Neuronal stem cell (in vitro differentiated cells): ENCODE measurements at regions not wholly inside any gene's neighbourhood (a gene's known extent, or its start where the extent isn't known, plus 50 kb on each side); places are given as distances from the start of the nearest gene placed in this dataset.

Experiments used
- DNase-seq: peaks from one replicate; pipeline ENCODE4 v3.0.0-alpha.2; 2013; ENCODE audit warnings: low spot score
- H2AFZ ChIP-seq: one replicate; pipeline ENCODE4 v1.6.1; 2013; ENCODE audit warnings: mild to moderate bottlenecking, low read length, inconsistent platforms
- H2AK5ac ChIP-seq: 2 replicates; pipeline ENCODE4 v1.6.1; 2013; ENCODE audit warnings: low read depth, mild to moderate bottlenecking, inconsistent platforms, low read length, moderate library complexity, mixed read lengths
- H2BK120ac ChIP-seq: 2 replicates; pipeline ENCODE4 v1.6.1; 2013; ENCODE audit warnings: low read depth, mild to moderate bottlenecking, inconsistent platforms, low read length, moderate library complexity, mixed read lengths
- H2BK12ac ChIP-seq: one replicate; pipeline ENCODE4 v1.6.1; 2013; ENCODE audit warnings: low read length, inconsistent platforms
- H2BK15ac ChIP-seq: 2 replicates; pipeline ENCODE4 v1.6.1; 2013; ENCODE audit warnings: mild to moderate bottlenecking, low read length, inconsistent platforms, mixed read lengths
- H2BK5ac ChIP-seq: one replicate; pipeline ENCODE4 v1.6.1; 2013; ENCODE audit warnings: inconsistent platforms, mild to moderate bottlenecking, low read length, moderate library complexity
- H3K14ac ChIP-seq: one replicate; pipeline ENCODE4 v1.6.1; 2013; ENCODE audit warnings: low read length, inconsistent platforms
- H3K18ac ChIP-seq: 2 replicates; pipeline ENCODE4 v1.6.1; 2013; ENCODE audit warnings: low read length, inconsistent platforms
- H3K23ac ChIP-seq: 2 replicates; pipeline ENCODE4 v1.6.1; 2013; ENCODE audit warnings: low read depth, mild to moderate bottlenecking, mixed read lengths, low read length, inconsistent platforms; ENCODE audit not compliant: poor library complexity
- H3K27ac ChIP-seq: replicated peaks from 3 replicates; pipeline ENCODE4 v1.5.1; 2013; ENCODE audit warnings: low read length, inconsistent platforms
- H3K27me3 ChIP-seq, 3 experiments: 2 replicates each; pipeline ENCODE4 v1.6.1; 2013; ENCODE audit warnings: low read length in 3 of 3, mild to moderate bottlenecking in 2 of 3, inconsistent platforms in 1 of 3, low read depth in 1 of 3, mixed read lengths in 1 of 3, moderate library complexity in 1 of 3; ENCODE audit not compliant: control insufficient read depth in 3 of 3, insufficient read depth in 3 of 3
- H3K36me3 ChIP-seq, 2 donors: replicated peaks in 1 of 2; 2 replicates each; pipeline ENCODE4 v1.6.1; 2013; ENCODE audit warnings: low read length in 2 of 2; ENCODE audit not compliant: control insufficient read depth in 2 of 2, insufficient read depth in 2 of 2
- H3K4ac ChIP-seq: 2 replicates; pipeline ENCODE4 v1.6.1; 2013; ENCODE audit warnings: inconsistent platforms, mild to moderate bottlenecking, low read length, moderate library complexity
- H3K4me1 ChIP-seq, 2 donors: 1 replicate in 1 of 2; 2 replicates in 1 of 2; pipeline ENCODE4 v1.6.1; 2013; ENCODE audit warnings: low read length in 2 of 2, low read depth in 1 of 2; ENCODE audit not compliant: control insufficient read depth in 2 of 2, insufficient read depth in 1 of 2
- H3K4me2 ChIP-seq: one replicate; pipeline ENCODE4 v1.6.1; 2013; ENCODE audit warnings: mild to moderate bottlenecking, low read length, inconsistent platforms; ENCODE audit not compliant: insufficient read depth, poor library complexity, severe bottlenecking
- H3K4me3 ChIP-seq, 2 donors: 2 replicates each; pipeline ENCODE4 v1.5.1; 2013; ENCODE audit warnings: low read length in 2 of 2, mild to moderate bottlenecking in 2 of 2, inconsistent platforms in 1 of 2, moderate library complexity in 1 of 2
- H3K79me1 ChIP-seq: one replicate; pipeline ENCODE4 v1.6.1; 2013; ENCODE audit warnings: low read depth, mild to moderate bottlenecking, inconsistent platforms, low read length, moderate library complexity
- H3K9ac ChIP-seq: one replicate; pipeline ENCODE4 v1.6.1; 2013; ENCODE audit warnings: mild to moderate bottlenecking, low read depth, low read length, inconsistent platforms; ENCODE audit not compliant: poor library complexity
- H3K9me3 ChIP-seq, 2 donors: replicated peaks in 1 of 2; 2 replicates each; pipeline versions ENCODE3 to v1.6.1; 2013; ENCODE audit warnings: low read length in 2 of 2, mild to moderate bottlenecking in 2 of 2, inconsistent platforms in 1 of 2, low read depth in 1 of 2, mixed read lengths in 1 of 2, moderate library complexity in 1 of 2; ENCODE audit not compliant: control insufficient read depth in 2 of 2, insufficient read depth in 1 of 2
- H4K8ac ChIP-seq: one replicate; pipeline ENCODE4 v1.6.1; 2013; ENCODE audit warnings: low read depth, mild to moderate bottlenecking, inconsistent platforms, low read length, moderate library complexity
- H4K91ac ChIP-seq: one replicate; pipeline ENCODE4 v1.6.1; 2013; ENCODE audit warnings: low read length, low read depth, mild to moderate bottlenecking, inconsistent platforms; ENCODE audit not compliant: poor library complexity
- WGBS, 2 donors: extraction: QIAGEN DNeasy Blood & Tissue Kit; methylation state at CpG; one replicate each; pipeline ENCODE4 v1.1.7; 2013; ENCODE audit warnings: missing lambda C conversion rate in 2 of 2, mixed read lengths in 1 of 2; ENCODE audit not compliant: insufficient read length in 2 of 2, insufficient replicate concordance in 1 of 2; ENCODE audit errors: extremely low coverage in 2 of 2; 5-methylcytosine and 5-hydroxymethylcytosine counted together

DNA sequence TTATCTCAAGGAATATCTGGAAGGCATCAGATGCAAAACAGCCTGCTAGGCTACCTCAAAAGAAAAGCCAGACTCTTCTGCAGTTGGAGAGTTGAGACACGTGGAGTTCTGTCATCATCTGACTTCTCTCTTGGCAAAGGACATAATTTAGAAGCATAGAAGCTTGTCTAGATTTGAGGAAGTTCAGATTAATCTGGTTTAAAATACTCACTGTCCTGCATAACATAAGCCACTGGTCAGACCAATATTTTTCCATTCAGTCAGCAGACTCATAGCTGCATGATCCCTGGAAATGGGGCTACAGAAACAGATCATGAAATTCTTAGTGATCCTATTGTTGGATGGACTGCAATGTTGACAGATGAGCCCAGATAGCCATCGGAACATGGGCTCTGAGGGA is 349.0 kb downstream of the TXNL1 start:
- Histone ChIP-seq H3K36me3 (no peaks in the 10 kb centered on the region), H2AFZ (no peak overlapping the region), H3K27ac (no peak overlapping the region), H3K14ac (no peak overlapping the region), H3K23ac (no peak overlapping the region), H2BK5ac (no peak overlapping the region), H3K4ac (no peak overlapping the region), H3K4me3 (no peak overlapping the region), H3K79me1 (no peaks in the 10 kb centered on the region), H3K9ac (no peak overlapping the region), H3K4me2 (no peak overlapping the region), H3K4me1 (peaks cover 0 to 1% of the 10 kb centered on the region in 2 donors), H3K9me3 (no peaks in the 10 kb centered on the region), H2BK15ac (no peak overlapping the region), H3K27me3 (no peaks in the 10 kb centered on the region), H2BK12ac (no peak overlapping the region), H2AK5ac (no peak overlapping the region), H4K8ac (no peak overlapping the region), H4K91ac (no peak overlapping the region), H3K18ac (no peak overlapping the region), H2BK120ac (no peak overlapping the region)
- WGBS, 2 donors = no CpG with 5 or more reads among the region's 2 CpGs
- no peak for DNase-seq

DNA sequence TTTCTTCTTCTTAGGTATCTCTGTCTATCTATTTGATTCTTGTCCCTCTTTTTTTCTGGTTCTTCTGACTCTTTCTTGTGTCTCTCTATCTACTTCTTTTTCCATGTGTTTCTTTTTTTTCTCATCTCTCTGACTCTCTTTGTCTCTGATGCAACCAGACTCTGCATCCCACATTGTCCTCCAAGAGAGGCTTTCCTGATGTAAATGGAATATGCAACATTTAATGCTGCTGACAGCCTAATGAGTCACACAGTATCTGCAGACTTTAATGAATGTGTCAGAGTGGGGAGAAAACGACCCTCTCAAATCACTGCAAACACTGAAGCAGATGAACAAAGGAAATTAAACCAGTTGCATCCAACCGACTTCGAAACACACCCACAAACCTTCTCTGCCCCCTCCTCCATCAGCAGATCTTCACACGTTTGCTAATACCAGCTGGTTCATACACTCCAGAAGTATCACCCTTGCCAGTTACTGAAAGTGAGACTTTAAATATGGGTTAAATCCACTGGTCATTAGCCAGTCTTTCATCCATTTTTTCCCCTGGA is 351.5 kb downstream of the TXNL1 start:
- Histone ChIP-seq H2BK15ac (no peak overlapping the region), H2BK120ac (no peak overlapping the region), H2AFZ (peak overlapping the region; percentile 47), H3K4me3 (no peak overlapping the region), H3K36me3 (no peaks in the 10 kb centered on the region), H3K23ac (no peak overlapping the region), H3K4ac (no peak overlapping the region), H3K27ac (no peak overlapping the region), H3K9me3 (no peaks in the 10 kb centered on the region), H3K9ac (no peak overlapping the region), H4K8ac (no peak overlapping the region), H2BK12ac (no peak overlapping the region), H2AK5ac (no peak overlapping the region), H2BK5ac (no peak overlapping the region), H3K4me2 (no peak overlapping the region), H4K91ac (no peak overlapping the region), H3K79me1 (no peaks in the 10 kb centered on the region), H3K27me3 (no peaks in the 10 kb centered on the region), H3K4me1 (peaks cover 0 to 1% of the 10 kb centered on the region in 2 donors), H3K18ac (no peak overlapping the region), H3K14ac (no peak overlapping the region)
- no peak for DNase-seq
- no CpG with 5 or more reads among the region's 4 CpGs for WGBS, 2 donors

- Histone ChIP-seq H2AK5ac (no peak overlapping the region), H2AFZ (no peak overlapping the region), H3K4me1 (peaks cover 0 to 1% of the 10 kb centered on the region in 2 donors), H2BK15ac (no peak overlapping the region), H3K4ac (no peak overlapping the region), H2BK5ac (no peak overlapping the region), H3K9me3 (no peaks in the 10 kb centered on the region), H3K4me3 (no peak overlapping the region), H3K36me3 (no peaks in the 10 kb centered on the region), H3K14ac (no peak overlapping the region), H4K91ac (no peak overlapping the region), H3K79me1 (no peaks in the 10 kb centered on the region), H3K9ac (no peak overlapping the region), H2BK120ac (no peak overlapping the region), H3K4me2 (no peak overlapping the region), H3K23ac (no peak overlapping the region), H3K27ac (no peak overlapping the region), H3K27me3 (no peaks in the 10 kb centered on the region), H2BK12ac (no peak overlapping the region), H4K8ac (no peak overlapping the region), H3K18ac (no peak overlapping the region)
- no CpG with 5 or more reads among the region's 9 CpGs for WGBS, 2 donors
- no peak for DNase-seq
Measured at GRCh38 chr18:56285387-56286065, 352.9 kb downstream of the TXNL1 start.

DNA sequence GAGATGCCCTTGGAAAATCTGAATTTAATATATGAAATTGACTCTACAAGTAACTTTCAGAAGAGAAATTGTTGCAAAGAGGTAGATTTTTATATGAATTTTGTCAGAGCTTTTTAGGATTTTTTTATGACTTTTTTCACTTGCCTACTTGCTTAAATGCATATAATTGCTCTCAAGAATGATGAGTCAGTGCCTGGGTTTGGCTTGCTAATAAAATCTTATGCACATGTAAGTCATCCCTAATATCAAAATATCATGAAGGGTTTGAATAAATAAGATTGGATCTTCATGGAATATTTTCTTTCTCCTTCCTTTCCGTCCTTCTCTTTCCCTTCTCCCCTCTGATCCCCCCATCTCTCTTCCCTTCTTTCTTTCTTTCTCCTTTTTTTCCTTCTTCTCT is 354.1 kb downstream of the TXNL1 start:
- Histone ChIP-seq H3K36me3 (no peaks in the 10 kb centered on the region), H2BK12ac (no peak overlapping the region), H3K4me3 (no peak overlapping the region), H2BK120ac (no peak overlapping the region), H3K4ac (no peak overlapping the region), H3K9me3 (no peaks in the 10 kb centered on the region), H4K8ac (no peak overlapping the region), H2AK5ac (no peak overlapping the region), H3K18ac (no peak overlapping the region), H3K9ac (no peak overlapping the region), H2AFZ (no peak overlapping the region), H3K4me2 (no peak overlapping the region), H3K4me1 (peaks cover 0 to 1% of the 10 kb centered on the region in 2 donors), H3K23ac (no peak overlapping the region), H4K91ac (no peak overlapping the region), H2BK15ac (no peak overlapping the region), H3K79me1 (no peaks in the 10 kb centered on the region), H3K14ac (no peak overlapping the region), H3K27ac (no peak overlapping the region), H2BK5ac (no peak overlapping the region), H3K27me3 (no peaks in the 10 kb centered on the region)
- DNase-seq = no peak
- no CpG with 5 or more reads among the region's 1 CpG for WGBS, 2 donors
